HG02973 (cell line): ENCODE measurements at regions not wholly inside any gene's neighbourhood (a gene's known extent, or its start where the extent isn't known, plus 50 kb on each side); places are given as distances from the start of the nearest gene placed in this dataset.

ENCODE experiments used
- ATAC-seq: cut with Tn5 transposase; IDR thresholded peaks from one replicate; pipeline ENCODE4 v1.9.1; 2021; ENCODE audit warnings: moderate library complexity; ENCODE audit not compliant: unreplicated experiment

GRCh38 chr1:71191520-71191919 lies 110.7 kb upstream of the ZRANB2 start:
- no peak for ATAC-seq

GRCh38 chr1:71190843-71191242 lies 110.0 kb upstream of the ZRANB2 start:
- ATAC-seq = no peak

- ATAC-seq = no peak
Measured at GRCh38 chr1:71184410-71184809, 103.6 kb upstream of the ZRANB2 start.

- no peak for ATAC-seq
Measured at GRCh38 chr1:71179997-71180396, 99.2 kb upstream of the ZRANB2 start.

- ATAC-seq = no peak
Measured at GRCh38 chr1:71170925-71171324, 90.1 kb upstream of the ZRANB2 start.

GRCh38 chr1:71167505-71167904 lies 86.7 kb upstream of the ZRANB2 start:
- ATAC-seq = no peak

GRCh38 chr1:71166178-71167173 lies 85.6 kb upstream of the ZRANB2 start:
- no peak for ATAC-seq

GRCh38 chr1:71157715-71158114 lies 76.9 kb upstream of the ZRANB2 start:
- no peak for ATAC-seq

GRCh38 chr1:71157151-71157550 lies 76.3 kb upstream of the ZRANB2 start:
- no peak for ATAC-seq

- no peak for ATAC-seq
Measured at GRCh38 chr1:71156590-71156989, 75.8 kb upstream of the ZRANB2 start.

- ATAC-seq = no peak
Measured at GRCh38 chr1:71154429-71154828, 73.6 kb upstream of the ZRANB2 start.

GRCh38 chr1:71153826-71154225 lies 73.0 kb upstream of the ZRANB2 start:
- no peak for ATAC-seq

- no peak for ATAC-seq
Measured at GRCh38 chr1:71147637-71148360, 67.0 kb upstream of the ZRANB2 start.

- no peak for ATAC-seq
Measured at GRCh38 chr1:71135571-71135970, 54.7 kb upstream of the ZRANB2 start.
